HL-60 (cell line): ENCODE measurements at regions not wholly inside any gene's neighbourhood (a gene's known extent, or its start where the extent isn't known, plus 50 kb on each side); places are given as distances from the start of the nearest gene placed in this dataset.

Source experiments
- GABPA ChIP-seq: IDR thresholded peaks from 2 replicates; pipeline ENCODE4 v1.6.1; 2012; ENCODE audit warnings: low read depth
- POLR2AphosphoS5 ChIP-seq: IDR thresholded peaks from 2 replicates; pipeline ENCODE4 v1.6.1; 2012; ENCODE audit warnings: low read depth
- SPI1 ChIP-seq: IDR thresholded peaks from 2 replicates; pipeline ENCODE4 v1.6.1; 2012; ENCODE audit warnings: low read depth, mild to moderate bottlenecking, borderline replicate concordance
- TF ChIP-seq, protein P1 (sequence below): IDR thresholded peaks from one replicate; pipeline ENCODE4 v1.5.1; 2011; ENCODE audit warnings: low read length, control low read depth, inconsistent platforms; ENCODE audit not compliant: insufficient read depth
- TF ChIP-seq, protein P2 (sequence below): IDR thresholded peaks from 2 replicates; pipeline ENCODE4 v1.6.1; 2012; ENCODE audit warnings: low read depth; ENCODE audit not compliant: insufficient replicate concordance

DNA sequence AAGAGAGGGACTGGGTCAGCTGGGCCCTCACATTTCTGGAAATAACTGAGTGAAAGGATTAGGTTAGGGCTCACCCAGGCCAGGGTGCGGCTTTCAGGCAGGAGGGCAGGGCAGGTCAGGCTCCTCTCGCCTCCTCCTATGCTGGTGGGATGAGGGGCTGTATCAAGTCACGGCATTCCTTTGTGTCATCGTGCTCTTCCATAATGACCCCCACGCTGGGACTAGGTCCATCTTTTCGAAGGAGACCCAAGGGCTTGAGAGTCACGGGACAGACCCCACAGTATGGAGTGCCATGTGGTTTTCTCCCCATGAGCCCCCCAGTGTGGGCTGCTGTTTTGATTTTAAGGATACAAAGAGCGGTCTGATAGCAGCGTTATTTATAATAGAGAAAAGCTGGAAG lies 137.8 kb upstream of the COPS8 start:
- TF ChIP-seq GABPA (no peak), POLR2AphosphoS5 (no peak), SPI1 (no peak)
- TF ChIP-seq, protein P1, sequence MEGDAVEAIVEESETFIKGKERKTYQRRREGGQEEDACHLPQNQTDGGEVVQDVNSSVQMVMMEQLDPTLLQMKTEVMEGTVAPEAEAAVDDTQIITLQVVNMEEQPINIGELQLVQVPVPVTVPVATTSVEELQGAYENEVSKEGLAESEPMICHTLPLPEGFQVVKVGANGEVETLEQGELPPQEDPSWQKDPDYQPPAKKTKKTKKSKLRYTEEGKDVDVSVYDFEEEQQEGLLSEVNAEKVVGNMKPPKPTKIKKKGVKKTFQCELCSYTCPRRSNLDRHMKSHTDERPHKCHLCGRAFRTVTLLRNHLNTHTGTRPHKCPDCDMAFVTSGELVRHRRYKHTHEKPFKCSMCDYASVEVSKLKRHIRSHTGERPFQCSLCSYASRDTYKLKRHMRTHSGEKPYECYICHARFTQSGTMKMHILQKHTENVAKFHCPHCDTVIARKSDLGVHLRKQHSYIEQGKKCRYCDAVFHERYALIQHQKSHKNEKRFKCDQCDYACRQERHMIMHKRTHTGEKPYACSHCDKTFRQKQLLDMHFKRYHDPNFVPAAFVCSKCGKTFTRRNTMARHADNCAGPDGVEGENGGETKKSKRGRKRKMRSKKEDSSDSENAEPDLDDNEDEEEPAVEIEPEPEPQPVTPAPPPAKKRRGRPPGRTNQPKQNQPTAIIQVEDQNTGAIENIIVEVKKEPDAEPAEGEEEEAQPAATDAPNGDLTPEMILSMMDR: no peak
- TF ChIP-seq, protein P2, sequence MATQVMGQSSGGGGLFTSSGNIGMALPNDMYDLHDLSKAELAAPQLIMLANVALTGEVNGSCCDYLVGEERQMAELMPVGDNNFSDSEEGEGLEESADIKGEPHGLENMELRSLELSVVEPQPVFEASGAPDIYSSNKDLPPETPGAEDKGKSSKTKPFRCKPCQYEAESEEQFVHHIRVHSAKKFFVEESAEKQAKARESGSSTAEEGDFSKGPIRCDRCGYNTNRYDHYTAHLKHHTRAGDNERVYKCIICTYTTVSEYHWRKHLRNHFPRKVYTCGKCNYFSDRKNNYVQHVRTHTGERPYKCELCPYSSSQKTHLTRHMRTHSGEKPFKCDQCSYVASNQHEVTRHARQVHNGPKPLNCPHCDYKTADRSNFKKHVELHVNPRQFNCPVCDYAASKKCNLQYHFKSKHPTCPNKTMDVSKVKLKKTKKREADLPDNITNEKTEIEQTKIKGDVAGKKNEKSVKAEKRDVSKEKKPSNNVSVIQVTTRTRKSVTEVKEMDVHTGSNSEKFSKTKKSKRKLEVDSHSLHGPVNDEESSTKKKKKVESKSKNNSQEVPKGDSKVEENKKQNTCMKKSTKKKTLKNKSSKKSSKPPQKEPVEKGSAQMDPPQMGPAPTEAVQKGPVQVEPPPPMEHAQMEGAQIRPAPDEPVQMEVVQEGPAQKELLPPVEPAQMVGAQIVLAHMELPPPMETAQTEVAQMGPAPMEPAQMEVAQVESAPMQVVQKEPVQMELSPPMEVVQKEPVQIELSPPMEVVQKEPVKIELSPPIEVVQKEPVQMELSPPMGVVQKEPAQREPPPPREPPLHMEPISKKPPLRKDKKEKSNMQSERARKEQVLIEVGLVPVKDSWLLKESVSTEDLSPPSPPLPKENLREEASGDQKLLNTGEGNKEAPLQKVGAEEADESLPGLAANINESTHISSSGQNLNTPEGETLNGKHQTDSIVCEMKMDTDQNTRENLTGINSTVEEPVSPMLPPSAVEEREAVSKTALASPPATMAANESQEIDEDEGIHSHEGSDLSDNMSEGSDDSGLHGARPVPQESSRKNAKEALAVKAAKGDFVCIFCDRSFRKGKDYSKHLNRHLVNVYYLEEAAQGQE: no peak
